Endothelial cell of umbilical vein (primary cell): ENCODE measurements at regions not wholly inside any gene's neighbourhood (a gene's known extent, or its start where the extent isn't known, plus 50 kb on each side); places are given as distances from the start of the nearest gene placed in this dataset.

Experiments used
- BruUV-seq: library from RNA; stranded (reverse); fragments of 400-500 nt; replicated peaks from 2 replicates; lab custom pipeline; 2021; lab: Mats Ljungman, UMichigan
- CTCF ChIA-PET: fragments of 300-600, 350-600 bp; sonication (Branson Sonifier 250); formaldehyde crosslinking; loops from one replicate; lab custom pipeline; 2021; ENCODE audit warnings: antibody characterized with exemption, inconsistent platforms; lab: Charles Lee
- POLR2A ChIA-PET: fragments of 300-600, 350-600 bp; sonication (Branson Sonifier 250); formaldehyde crosslinking; loops from one replicate; lab custom pipeline; 2021; ENCODE audit warnings: antibody characterized with exemption, inconsistent platforms; lab: Charles Lee
- DNase-seq: peaks from one replicate; pipeline ENCODE4 v3.0.0-alpha.2; 2011; ENCODE audit warnings: low read depth, low spot score
- FAIRE-seq: peaks from 2 replicates; lab custom pipeline; 2011; peaks lifted over from hg19 to GRCh38; lab: Jason Lieb, UNC
- H2AFZ ChIP-seq: 2 replicates; pipeline ENCODE4 v1.6.0; 2012; ENCODE audit warnings: low read depth, low read length, control low read depth, inconsistent platforms
- H3K27ac ChIP-seq: 2 replicates; pipeline ENCODE4 v1.5.1; 2011; ENCODE audit warnings: low read depth, mild to moderate bottlenecking, control low read depth, low read length, moderate library complexity; ENCODE audit not compliant: insufficient read depth
- H3K27me3 ChIP-seq, 2 experiments: 2 replicates each; pipeline versions ENCODE4 v1.6.0 to v1.6.1; 2011; ENCODE audit warnings: low read length in 2 of 2, mixed read lengths in 1 of 2; ENCODE audit not compliant: control insufficient read depth in 2 of 2, insufficient read depth in 2 of 2
- H3K36me3 ChIP-seq, 2 experiments: 2 replicates in 1 of 2; 3 replicates in 1 of 2; pipeline ENCODE4 v1.5.1; 2011; ENCODE audit warnings: low read length in 2 of 2, mild to moderate bottlenecking in 1 of 2, moderate library complexity in 1 of 2; ENCODE audit not compliant: control insufficient read depth in 2 of 2, insufficient read depth in 2 of 2; ENCODE audit errors: extremely low read depth in 1 of 2
- H3K4me1 ChIP-seq: 3 replicates; pipeline ENCODE4 v1.5.1; 2011; ENCODE audit warnings: mild to moderate bottlenecking, low read length; ENCODE audit not compliant: control insufficient read depth, insufficient read depth; ENCODE audit errors: extremely low read depth
- H3K4me2 ChIP-seq: 2 replicates; pipeline ENCODE4 v1.6.1; 2011; ENCODE audit warnings: low read length, control low read depth, mixed read lengths; ENCODE audit not compliant: insufficient read depth
- H3K4me3 ChIP-seq, 3 experiments: fragments of 200-600 bp in 1 of 3; sonication (generic), shearing (Covaris generic) in 1 of 3; replicated peaks in 1 of 3; 2 replicates each; pipeline ENCODE4 v1.5.1; 2011 to 2016; ENCODE audit warnings: control low read depth in 3 of 3, low read length in 3 of 3, mild to moderate bottlenecking in 2 of 3, inconsistent platforms in 1 of 3, low read depth in 1 of 3, moderate library complexity in 1 of 3; ENCODE audit not compliant: insufficient read depth in 1 of 3
- H3K79me2 ChIP-seq: 2 replicates; pipeline ENCODE4 v1.6.0; 2012; ENCODE audit warnings: low read length, inconsistent platforms; ENCODE audit not compliant: control insufficient read depth, insufficient read depth
- H3K9ac ChIP-seq: replicated peaks from 2 replicates; pipeline ENCODE3; 2011; ENCODE audit warnings: low read length, control low read depth; ENCODE audit not compliant: insufficient read depth; ENCODE audit errors: extremely low read depth
- H3K9me1 ChIP-seq: replicated peaks from 3 replicates; pipeline ENCODE4 v1.6.0; 2011; ENCODE audit warnings: mild to moderate bottlenecking, low read length; ENCODE audit not compliant: control insufficient read depth, insufficient read depth; ENCODE audit errors: extremely low read depth
- H3K9me3 ChIP-seq: replicated peaks from 2 replicates; pipeline ENCODE4 v1.5.1; 2012; ENCODE audit warnings: low read length, inconsistent platforms; ENCODE audit not compliant: control insufficient read depth, insufficient read depth
- H4K20me1 ChIP-seq: replicated peaks from 2 replicates; pipeline ENCODE3; 2011; ENCODE audit warnings: mild to moderate bottlenecking, low read length; ENCODE audit not compliant: control insufficient read depth, insufficient read depth; ENCODE audit errors: extremely low read depth
- FOS ChIP-seq: IDR thresholded peaks from 2 replicates; pipeline ENCODE4 v1.6.1; 2011; ENCODE audit warnings: mild to moderate bottlenecking, low read length, moderate library complexity, borderline replicate concordance; ENCODE audit not compliant: insufficient read depth
- GATA2 ChIP-seq: IDR thresholded peaks from 2 replicates; pipeline ENCODE4 v1.7.0; 2011; ENCODE audit warnings: low read depth, mild to moderate bottlenecking, moderate library complexity, mixed read lengths, low read length; ENCODE audit not compliant: insufficient read length, insufficient read depth
- JUN ChIP-seq: IDR thresholded peaks from 2 replicates; pipeline ENCODE4 v1.6.1; 2011; ENCODE audit warnings: borderline replicate concordance, low read depth; ENCODE audit not compliant: insufficient read length, insufficient read depth
- MYC ChIP-seq: IDR thresholded peaks from one replicate; pipeline ENCODE4 v1.6.1; 2011; ENCODE audit warnings: mild to moderate bottlenecking, low read depth, low read length
- POLR2A ChIP-seq: IDR thresholded peaks from 2 replicates; pipeline ENCODE4 v1.6.1; 2012; ENCODE audit warnings: low read depth, mild to moderate bottlenecking, control low read depth, low read length
- POLR2AphosphoS5 ChIP-seq: IDR thresholded peaks from 2 replicates; pipeline ENCODE4 v1.6.1; 2012; ENCODE audit warnings: low read depth, mild to moderate bottlenecking, control low read depth, low read length, moderate library complexity; ENCODE audit not compliant: insufficient read depth
- dilution Hi-C: fragments of 300-500 bp; cut with MboI; formaldehyde crosslinking; loops from one replicate; pipeline ENCODE4 v1.15.0; 2019; ENCODE audit warnings: low sequenced_read_pairs; ENCODE audit not compliant: extremely low pct_ligation_motif_present
- intact Hi-C: fragments of 100-400 bp; cut with micrococcal nuclease; formaldehyde crosslinking; loops from one replicate; pipeline ENCODE4 v1.10.0; 2022
- TF ChIP-seq, protein P1 (sequence below), 2 donors: IDR thresholded peaks; 1 replicate in 1 of 2; 2 replicates in 1 of 2; pipeline ENCODE4 v1.5.1; 2011; ENCODE audit warnings: low read length in 2 of 2, mild to moderate bottlenecking in 2 of 2, moderate library complexity in 2 of 2, control low read depth in 1 of 2, inconsistent platforms in 1 of 2, low read depth in 1 of 2; ENCODE audit not compliant: insufficient read depth in 1 of 2; ENCODE audit errors: extremely low read depth in 1 of 2

DNA sequence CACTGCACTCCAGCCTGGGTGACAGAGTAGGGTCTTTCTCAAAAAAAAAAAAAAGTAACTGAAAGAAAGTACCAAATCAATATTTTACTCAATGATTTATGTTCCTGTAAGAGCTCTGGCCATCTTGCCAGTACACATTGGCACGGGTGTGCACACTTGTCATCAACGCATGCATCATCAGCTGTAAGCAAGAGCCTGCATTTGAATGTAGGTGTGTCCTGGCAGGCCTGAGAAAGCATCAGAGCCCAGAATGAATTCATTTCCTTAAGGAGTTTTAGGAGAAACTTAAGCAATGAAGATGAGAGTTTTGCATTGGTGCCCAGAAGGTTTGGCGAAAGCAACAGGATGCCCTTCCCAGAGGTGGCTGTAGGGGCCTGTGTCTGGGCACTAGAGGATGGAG, 88.5 kb upstream of the FZD10 start:
- POLR2A ChIA-PET = no interaction called here

More for the DNA sequence above, 88.5 kb upstream of the FZD10 start:
- Histone ChIP-seq H4K20me1 (no peaks in the 10 kb centered on the region), H3K4me2 (no peak overlapping the region), H3K4me3 (no peak overlapping the region), H3K27me3 (no peaks in the 10 kb centered on the region), H3K9me3 (peaks cover 10% of the 10 kb centered on the region), H3K4me1 (no peaks in the 10 kb centered on the region), H3K36me3 (no peaks in the 10 kb centered on the region), H3K27ac (no peak overlapping the region), H2AFZ (no peak overlapping the region), H3K9ac (no peak overlapping the region), H3K9me1 (no peaks in the 10 kb centered on the region), H3K79me2 (no peaks in the 10 kb centered on the region)
- BruUV-seq = no TSS peak
- intact Hi-C loops = no loop called here
- dilution Hi-C loops = no loop called here
- TF ChIP-seq, protein P1, sequence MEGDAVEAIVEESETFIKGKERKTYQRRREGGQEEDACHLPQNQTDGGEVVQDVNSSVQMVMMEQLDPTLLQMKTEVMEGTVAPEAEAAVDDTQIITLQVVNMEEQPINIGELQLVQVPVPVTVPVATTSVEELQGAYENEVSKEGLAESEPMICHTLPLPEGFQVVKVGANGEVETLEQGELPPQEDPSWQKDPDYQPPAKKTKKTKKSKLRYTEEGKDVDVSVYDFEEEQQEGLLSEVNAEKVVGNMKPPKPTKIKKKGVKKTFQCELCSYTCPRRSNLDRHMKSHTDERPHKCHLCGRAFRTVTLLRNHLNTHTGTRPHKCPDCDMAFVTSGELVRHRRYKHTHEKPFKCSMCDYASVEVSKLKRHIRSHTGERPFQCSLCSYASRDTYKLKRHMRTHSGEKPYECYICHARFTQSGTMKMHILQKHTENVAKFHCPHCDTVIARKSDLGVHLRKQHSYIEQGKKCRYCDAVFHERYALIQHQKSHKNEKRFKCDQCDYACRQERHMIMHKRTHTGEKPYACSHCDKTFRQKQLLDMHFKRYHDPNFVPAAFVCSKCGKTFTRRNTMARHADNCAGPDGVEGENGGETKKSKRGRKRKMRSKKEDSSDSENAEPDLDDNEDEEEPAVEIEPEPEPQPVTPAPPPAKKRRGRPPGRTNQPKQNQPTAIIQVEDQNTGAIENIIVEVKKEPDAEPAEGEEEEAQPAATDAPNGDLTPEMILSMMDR (IDR thresholded peaks at IDR 0.05; ENCODE audit: extremely low read depth in 1 of 2, insufficient read depth in 1 of 2, low read depth in 1 of 2, low read length in 2 of 2) = no peak
- TF ChIP-seq FOS (no peak), POLR2AphosphoS5 (no peak), GATA2 (no peak), POLR2A (no peak), MYC (no peak), JUN (no peak)
- CTCF ChIA-PET = no interaction called here
- DNase-seq = no peak
- no peak for FAIRE-seq
